Spinal cord (tissue), 9 donors: ENCODE measurements at regions not wholly inside any gene's neighbourhood (a gene's known extent, or its start where the extent isn't known, plus 50 kb on each side); places are given as distances from the start of the nearest gene placed in this dataset.
A peak's percentile ranks its signal among the peaks of the same experiment; 100 is the strongest.

ENCODE experiments used
- DNase-seq, 6 donors: peaks; one replicate each; pipeline versions ENCODE4 v3.0.0 to v3.0.0-alpha.2; 2013 to 2015; ENCODE audit warnings: low spot score in 6 of 6, low read depth in 4 of 6
- H3K27ac ChIP-seq: one replicate; pipeline ENCODE4 v1.5.1; 2013; ENCODE audit warnings: low read depth, low read length, control low read depth
- H3K27me3 ChIP-seq: one replicate; pipeline ENCODE4 v1.6.1; 2013; ENCODE audit warnings: low read length; ENCODE audit not compliant: control insufficient read depth, insufficient read depth
- H3K36me3 ChIP-seq: one replicate; pipeline ENCODE4 v1.6.1; 2013; ENCODE audit warnings: low read length; ENCODE audit not compliant: control insufficient read depth, insufficient read depth
- H3K4me1 ChIP-seq: one replicate; pipeline ENCODE4 v1.6.1; 2013; ENCODE audit warnings: low read length; ENCODE audit not compliant: control insufficient read depth, insufficient read depth
- H3K4me3 ChIP-seq: one replicate; pipeline ENCODE4 v1.5.1; 2013; ENCODE audit warnings: low read depth, low read length, control low read depth
- H3K9me3 ChIP-seq: one replicate; pipeline ENCODE4 v1.6.1; 2013; ENCODE audit warnings: low read length; ENCODE audit not compliant: control insufficient read depth, insufficient read depth
- WGBS: methylation state at CpG from one replicate; pipeline ENCODE4 v1.1.5; 2013; ENCODE audit warnings: missing lambda C conversion rate; ENCODE audit not compliant: insufficient coverage; 5-methylcytosine and 5-hydroxymethylcytosine counted together
- donor health status: healthy.

GRCh38 chr7:34523226-34523918, 134.6 kb upstream of the NPSR1 start:
- no peak overlapping the region for H3K27ac ChIP-seq
- no peak for DNase-seq
- no peak overlapping the region for H3K4me3 ChIP-seq
- no peaks in the 10 kb centered on the region for H3K36me3 ChIP-seq
- peaks cover 1% of the 10 kb centered on the region for H3K9me3 ChIP-seq
- H3K4me1 ChIP-seq, result no peaks in the 10 kb centered on the region
- WGBS, result 73% methylated on average over 2 of the region's 5 CpGs
- H3K27me3 ChIP-seq, result no peaks in the 10 kb centered on the region

- Histone ChIP-seq H3K4me1 (no peaks in the 10 kb centered on the region), H3K36me3 (no peaks in the 10 kb centered on the region), H3K27ac (no peak overlapping the region), H3K9me3 (peaks cover 1% of the 10 kb centered on the region), H3K27me3 (no peaks in the 10 kb centered on the region), H3K4me3 (no peak overlapping the region)
- DNase-seq, result peak in 1 of 6 donors; percentile 25
- no CpG with 5 or more reads among the region's 1 CpG for WGBS
These were observed 127.8 kb upstream of the NPSR1 start for GRCh38 chr7:34530259-34530658.

GRCh38 chr7:34539003-34539402, 119.0 kb upstream of the NPSR1 start:
- H3K4me1 ChIP-seq, result no peaks in the 10 kb centered on the region
- no peaks in the 10 kb centered on the region for H3K36me3 ChIP-seq
- no peaks in the 10 kb centered on the region for H3K27me3 ChIP-seq
- peaks cover 3% of the 10 kb centered on the region for H3K9me3 ChIP-seq
- H3K4me3 ChIP-seq, result no peak overlapping the region
- no CpG with 5 or more reads among the region's 1 CpG for WGBS
- H3K27ac ChIP-seq, result no peak overlapping the region
- DNase-seq, result no peak

- H3K36me3 ChIP-seq, result no peaks in the 10 kb centered on the region
- 97% methylated on average over 6 of the region's 13 CpGs for WGBS
- H3K4me3 ChIP-seq, result no peak overlapping the region
- no peak overlapping the region for H3K27ac ChIP-seq
- peak in 1 of 6 donors; percentile 38 for DNase-seq
- H3K27me3 ChIP-seq, result no peaks in the 10 kb centered on the region
- H3K4me1 ChIP-seq, result no peaks in the 10 kb centered on the region
- H3K9me3 ChIP-seq, result no peaks in the 10 kb centered on the region
These were observed 113.4 kb upstream of the NPSR1 start for GRCh38 chr7:34544621-34545020.

GRCh38 chr7:34550996-34551395, 107.0 kb upstream of the NPSR1 start:
- WGBS, result 60% methylated on average over 1 of the region's 2 CpGs
- no peaks in the 10 kb centered on the region for H3K9me3 ChIP-seq
- H3K4me1 ChIP-seq, result no peaks in the 10 kb centered on the region
- H3K27me3 ChIP-seq, result no peaks in the 10 kb centered on the region
- no peak overlapping the region for H3K4me3 ChIP-seq
- DNase-seq, result no peak
- H3K27ac ChIP-seq, result no peak overlapping the region
- H3K36me3 ChIP-seq, result no peaks in the 10 kb centered on the region

- DNase-seq, result no peak
- Histone ChIP-seq H3K4me3 (no peak overlapping the region), H3K36me3 (no peaks in the 10 kb centered on the region), H3K4me1 (no peaks in the 10 kb centered on the region), H3K27ac (no peak overlapping the region), H3K27me3 (no peaks in the 10 kb centered on the region), H3K9me3 (no peaks in the 10 kb centered on the region)
- 93% methylated on average over 5 of the region's 5 CpGs for WGBS
These were observed 105.5 kb upstream of the NPSR1 start for GRCh38 chr7:34552502-34552901.

- no peak for DNase-seq
- no peaks in the 10 kb centered on the region for H3K4me1 ChIP-seq
- H3K36me3 ChIP-seq, result no peaks in the 10 kb centered on the region
- no peaks in the 10 kb centered on the region for H3K9me3 ChIP-seq
- no peak overlapping the region for H3K27ac ChIP-seq
- no peak overlapping the region for H3K4me3 ChIP-seq
- WGBS, result no CpG with 5 or more reads among the region's 4 CpGs
- no peaks in the 10 kb centered on the region for H3K27me3 ChIP-seq
These were observed 100.0 kb upstream of the NPSR1 start for GRCh38 chr7:34558022-34558421.

- Histone ChIP-seq H3K4me1 (no peaks in the 10 kb centered on the region), H3K27me3 (no peaks in the 10 kb centered on the region), H3K9me3 (no peaks in the 10 kb centered on the region), H3K36me3 (no peaks in the 10 kb centered on the region), H3K4me3 (no peak overlapping the region), H3K27ac (no peak overlapping the region)
- no peak for DNase-seq
- WGBS, result 90% methylated on average over 6 of the region's 7 CpGs
These were observed 93.9 kb upstream of the NPSR1 start for GRCh38 chr7:34564091-34564490.

GRCh38 chr7:34567906-34568305, 90.1 kb upstream of the NPSR1 start:
- no peak overlapping the region for H3K27ac ChIP-seq
- DNase-seq, result no peak
- no peaks in the 10 kb centered on the region for H3K4me1 ChIP-seq
- no peaks in the 10 kb centered on the region for H3K36me3 ChIP-seq
- no peaks in the 10 kb centered on the region for H3K9me3 ChIP-seq
- no peaks in the 10 kb centered on the region for H3K27me3 ChIP-seq
- no peak overlapping the region for H3K4me3 ChIP-seq
- no CpG with 5 or more reads among the region's 1 CpG for WGBS

- Histone ChIP-seq H3K27me3 (no peaks in the 10 kb centered on the region), H3K36me3 (no peaks in the 10 kb centered on the region), H3K27ac (no peak overlapping the region), H3K4me1 (no peaks in the 10 kb centered on the region), H3K4me3 (no peak overlapping the region), H3K9me3 (no peaks in the 10 kb centered on the region)
- no peak for DNase-seq
- WGBS, result 90% methylated on average over 3 of the region's 6 CpGs
These were observed 87.9 kb upstream of the NPSR1 start for GRCh38 chr7:34569975-34570699.
